IPS-11a (cell line): ENCODE measurements at regions not wholly inside any gene's neighbourhood (a gene's known extent, or its start where the extent isn't known, plus 50 kb on each side); places are given as distances from the start of the nearest gene placed in this dataset.
"Not testable (repeated sequence)": the region's sequence is repeated elsewhere in the genome, so short reads cannot be mapped to it uniquely, and the experiment has no call there.

ENCODE experiments used
- H3K4me3 ChIP-seq: one replicate; pipeline ENCODE4 v1.5.1; 2013; ENCODE audit warnings: low read depth, low read length, control low read depth

GRCh38 chr4:33448948-33449347 lies 2728.8 kb downstream of the PCDH7 start:
- no peak overlapping the region for H3K4me3 ChIP-seq

DNA sequence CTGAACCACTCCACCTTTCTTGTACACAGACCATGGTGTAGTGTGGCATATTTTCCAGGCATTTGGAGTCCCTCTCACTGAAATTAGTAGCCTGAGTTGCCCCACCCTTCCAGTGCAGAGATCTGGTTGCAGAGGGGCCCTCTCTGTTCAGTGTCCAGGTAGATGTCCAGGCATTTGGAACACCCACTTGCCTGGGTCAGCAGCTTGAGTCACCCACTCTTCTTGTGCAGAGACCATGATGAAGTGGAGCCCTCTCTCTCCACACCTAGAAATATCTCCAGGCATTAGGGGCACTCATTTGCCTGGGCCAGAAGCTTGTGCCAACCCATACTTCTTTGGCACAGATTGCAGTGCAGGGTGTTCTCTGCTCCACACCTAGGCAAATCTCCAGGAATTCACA lies 2733.3 kb downstream of the PCDH7 start:
- H3K4me3 ChIP-seq: no peak overlapping the region

GRCh38 chr4:33453916-33454315 lies 2733.7 kb downstream of the PCDH7 start:
- no peak overlapping the region for H3K4me3 ChIP-seq

DNA sequence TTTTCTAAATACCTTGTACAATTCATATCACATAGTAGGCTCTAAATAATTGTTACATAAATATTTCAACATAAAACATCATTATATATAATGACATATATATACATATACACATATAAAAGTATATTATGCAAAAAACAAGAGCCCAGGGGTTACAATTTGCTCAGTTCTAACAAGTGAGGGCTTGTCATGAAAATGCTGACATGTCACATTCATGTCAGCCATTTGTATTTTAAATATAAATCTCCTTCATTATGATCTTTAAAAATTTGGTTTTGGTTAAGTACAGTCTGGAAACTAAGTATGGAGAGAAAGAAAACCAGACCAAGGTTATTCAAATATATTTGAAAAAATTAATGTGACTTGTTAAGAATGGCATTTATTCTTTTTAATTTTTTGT lies 2745.4 kb downstream of the PCDH7 start:
- H3K4me3 ChIP-seq: no peak overlapping the region

- H3K4me3 ChIP-seq: no peak overlapping the region
Observed at GRCh38 chr4:33467291-33467690, 2747.1 kb downstream of the PCDH7 start.

DNA sequence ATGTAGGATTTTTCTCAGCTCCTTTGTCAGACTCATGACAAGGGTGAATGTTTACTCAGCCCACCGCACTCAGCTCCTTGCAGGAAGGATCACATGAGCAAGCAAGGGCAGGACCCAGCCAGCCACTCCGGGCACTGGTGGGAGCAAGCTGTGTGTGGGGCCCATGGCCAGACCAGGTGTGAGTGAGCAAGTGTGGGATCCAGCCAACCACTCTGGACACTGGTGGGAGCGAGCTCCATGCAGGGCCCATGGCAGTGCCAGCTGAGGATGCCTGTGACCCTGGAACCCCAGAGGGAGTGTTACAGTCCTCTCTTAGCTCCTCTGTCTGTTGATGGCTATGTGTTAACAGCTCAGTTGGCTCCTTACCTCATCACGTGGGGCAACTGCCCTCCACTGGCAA lies 2750.6 kb downstream of the PCDH7 start:
- H3K4me3 ChIP-seq: no peak overlapping the region

DNA sequence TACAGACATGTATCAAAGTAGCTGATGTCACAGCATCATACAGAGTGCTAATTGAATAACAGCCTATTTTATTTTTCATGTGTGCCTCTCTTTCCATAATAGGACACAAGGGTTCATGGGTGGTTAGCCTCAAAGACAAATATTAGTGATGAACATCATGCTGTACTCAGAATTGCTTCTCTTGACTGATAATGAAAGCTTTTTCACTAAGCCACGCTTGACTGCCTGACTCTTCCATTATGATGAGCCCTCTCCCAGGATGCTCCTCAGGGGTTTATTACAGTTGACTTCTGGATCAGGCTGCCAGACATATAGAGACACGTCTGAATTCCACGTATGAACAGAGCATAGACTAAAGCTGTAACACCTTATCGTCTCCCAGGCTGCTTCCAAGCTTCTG lies 2757.5 kb downstream of the PCDH7 start:
- H3K4me3 ChIP-seq: no peak overlapping the region

DNA sequence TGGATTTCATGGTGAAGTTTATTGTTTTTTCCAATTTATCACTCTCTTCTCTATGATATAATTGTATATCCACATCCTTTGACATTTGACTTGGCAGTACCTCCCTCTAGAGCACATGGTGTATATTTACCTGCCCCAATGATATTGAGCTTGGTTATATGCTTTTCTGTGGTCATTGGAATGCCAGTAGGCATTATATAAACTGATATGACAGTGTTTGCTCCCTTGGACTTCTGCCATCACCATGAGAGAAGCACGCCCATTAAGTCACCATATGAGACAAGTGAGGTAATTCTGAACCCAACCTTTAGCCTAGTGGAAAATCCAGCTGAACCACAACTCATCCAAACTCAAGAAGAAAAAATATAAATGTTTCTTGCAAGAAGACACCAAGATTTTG lies 2761.5 kb downstream of the ARAP2 start:
- H3K4me3 ChIP-seq: no peak overlapping the region

DNA sequence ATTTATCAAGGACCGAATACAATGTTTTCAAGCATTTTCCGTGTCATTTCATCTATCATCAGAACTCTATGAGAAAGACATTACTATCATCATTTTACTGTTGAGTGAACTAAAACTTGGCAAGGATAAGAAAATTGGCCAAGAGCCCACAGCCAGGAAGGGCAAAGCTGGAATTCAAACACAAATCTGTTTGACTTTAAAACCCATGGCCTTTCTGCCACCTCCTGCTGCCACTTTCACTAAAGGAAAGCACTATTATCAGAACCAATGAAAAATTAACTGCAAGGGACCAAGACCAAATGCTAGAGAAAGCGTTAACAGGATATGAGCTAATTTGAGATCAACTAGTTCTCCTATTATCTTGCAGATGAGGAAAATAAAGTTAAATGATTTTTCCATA lies 2759.2 kb downstream of the ARAP2 start:
- H3K4me3 ChIP-seq: no peak overlapping the region

DNA sequence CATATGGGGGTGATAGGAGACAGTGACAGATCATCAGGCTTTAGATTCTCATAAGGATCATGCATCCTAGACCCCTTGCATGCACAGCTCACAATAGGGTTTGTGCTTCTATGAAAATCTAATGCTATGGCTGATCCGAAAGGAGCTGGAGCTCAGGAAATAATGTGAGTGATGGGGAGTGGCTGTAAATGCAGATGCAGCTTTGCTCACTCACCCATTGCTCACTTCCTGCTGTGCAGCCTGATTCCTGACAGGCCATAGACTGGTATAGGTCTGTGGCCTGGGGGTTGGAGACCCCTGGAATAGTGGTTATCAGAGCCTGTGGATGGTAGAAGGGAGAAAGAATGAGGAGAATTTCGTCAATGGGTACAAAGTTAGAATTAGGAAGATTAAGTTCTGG lies 2751.1 kb downstream of the ARAP2 start:
- no peak overlapping the region for H3K4me3 ChIP-seq

DNA sequence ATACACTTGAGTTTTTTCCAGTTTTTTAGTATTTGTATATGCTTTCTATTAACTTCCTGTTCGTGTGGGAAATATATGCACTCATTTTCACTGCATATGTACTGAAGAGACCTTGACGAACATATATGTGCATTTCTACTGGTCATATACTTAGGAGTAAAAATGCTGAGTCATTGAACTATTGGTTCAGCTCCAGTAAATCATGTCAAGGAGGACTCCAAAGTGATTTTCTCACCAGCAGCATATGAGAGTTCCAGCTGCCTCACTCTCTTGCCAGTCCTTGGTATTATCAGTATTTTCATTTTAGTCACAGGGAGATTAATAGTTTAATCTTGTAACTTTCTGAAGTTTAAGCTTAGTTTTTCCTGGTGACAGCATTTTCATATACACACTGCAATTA lies 2750.2 kb downstream of the ARAP2 start:
- no peak overlapping the region for H3K4me3 ChIP-seq

DNA sequence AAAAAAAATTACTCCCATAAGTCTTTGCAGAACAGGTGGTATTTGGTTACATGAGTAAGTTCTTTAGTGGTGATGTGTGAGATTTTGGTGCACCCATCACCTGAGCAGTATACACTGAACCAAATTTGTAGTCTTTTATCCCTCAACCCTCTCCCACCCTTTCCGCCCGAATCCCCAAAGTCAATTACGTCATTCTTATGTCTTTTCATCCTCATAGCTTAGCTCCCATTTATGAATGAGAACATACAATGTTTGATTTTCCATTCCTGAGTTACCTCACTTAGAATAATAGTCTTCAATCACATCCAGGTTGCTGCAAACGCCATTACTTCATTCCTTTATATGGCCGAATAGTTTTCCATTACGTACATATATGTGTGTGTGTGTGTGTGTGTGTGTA lies 2742.7 kb downstream of the ARAP2 start:
- not testable (repeated sequence) for H3K4me3 ChIP-seq

- no peak overlapping the region for H3K4me3 ChIP-seq
Observed at GRCh38 chr4:33512397-33512796, 2731.9 kb downstream of the ARAP2 start.

- no peak overlapping the region for H3K4me3 ChIP-seq
Observed at GRCh38 chr4:33518856-33519255, 2725.5 kb downstream of the ARAP2 start.

- H3K4me3 ChIP-seq: no peak overlapping the region
Observed at GRCh38 chr4:33532821-33533220, 2711.5 kb downstream of the ARAP2 start.

DNA sequence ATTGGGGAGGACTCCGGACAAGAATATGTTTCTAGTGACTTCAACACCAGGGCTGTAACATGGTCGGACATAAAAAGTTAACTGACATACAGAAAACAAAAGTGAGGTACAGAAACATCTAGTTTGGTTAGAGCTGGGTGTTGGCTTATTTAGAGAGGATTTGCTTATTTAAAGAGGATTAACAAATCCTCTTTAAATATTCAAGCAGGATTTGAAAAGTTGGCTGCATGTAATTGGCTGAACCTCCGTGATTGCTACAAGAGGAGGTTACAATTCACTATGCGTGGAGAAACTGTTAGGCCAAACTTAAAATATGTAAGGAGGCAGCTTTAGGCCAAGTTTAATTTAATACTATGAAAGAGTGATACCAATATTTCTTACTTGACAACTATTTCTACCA lies 2707.4 kb downstream of the ARAP2 start:
- no peak overlapping the region for H3K4me3 ChIP-seq

GRCh38 chr4:33537527-33537926 lies 2706.8 kb downstream of the ARAP2 start:
- no peak overlapping the region for H3K4me3 ChIP-seq

- no peak overlapping the region for H3K4me3 ChIP-seq
Observed at GRCh38 chr4:33543941-33544450, 2700.3 kb downstream of the ARAP2 start.

DNA sequence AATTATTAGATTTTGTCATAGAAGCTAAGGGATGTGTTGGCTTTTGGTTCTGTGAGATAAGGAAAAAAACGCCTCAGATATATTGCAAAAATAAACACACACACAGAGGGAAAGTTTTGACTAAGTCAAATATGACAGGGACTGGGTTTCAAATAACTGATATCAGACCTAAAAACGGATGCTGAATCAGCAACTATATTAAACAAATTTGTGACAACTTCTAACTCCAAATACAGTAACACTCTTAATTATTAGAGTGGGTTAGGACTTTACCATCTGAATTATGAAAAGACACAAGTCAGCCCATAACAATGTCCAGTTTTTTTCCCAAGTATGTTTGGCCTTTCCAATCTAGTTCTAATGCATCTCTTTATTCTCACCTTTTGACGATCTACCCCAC lies 2693.1 kb downstream of the ARAP2 start:
- no peak overlapping the region for H3K4me3 ChIP-seq

GRCh38 chr4:33561259-33561658 lies 2683.1 kb downstream of the ARAP2 start:
- no peak overlapping the region for H3K4me3 ChIP-seq

- H3K4me3 ChIP-seq: no peak overlapping the region
Observed at GRCh38 chr4:33566649-33567048, 2677.7 kb downstream of the ARAP2 start.

DNA sequence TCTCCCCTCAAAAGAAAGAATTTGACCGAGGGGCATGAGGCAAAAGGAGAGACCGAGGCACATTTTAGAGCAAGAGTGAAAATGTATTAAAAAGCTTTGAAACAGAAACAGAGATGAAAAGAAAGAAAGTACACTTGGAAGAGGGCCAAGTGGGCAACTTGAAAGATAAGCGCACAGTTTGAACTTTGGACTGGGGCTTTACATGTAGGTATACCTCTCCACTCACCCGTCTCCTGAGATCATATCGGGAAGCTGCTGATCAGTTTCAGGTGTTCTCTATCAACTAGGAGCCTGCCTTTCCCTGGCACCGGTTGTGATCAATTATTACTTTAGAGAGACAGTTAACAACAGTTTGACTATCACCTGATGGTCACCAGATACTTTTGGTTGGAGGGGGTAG lies 2666.5 kb downstream of the ARAP2 start:
- H3K4me3 ChIP-seq: no peak overlapping the region

GRCh38 chr4:33579951-33580350 lies 2664.4 kb downstream of the ARAP2 start:
- H3K4me3 ChIP-seq: no peak overlapping the region

DNA sequence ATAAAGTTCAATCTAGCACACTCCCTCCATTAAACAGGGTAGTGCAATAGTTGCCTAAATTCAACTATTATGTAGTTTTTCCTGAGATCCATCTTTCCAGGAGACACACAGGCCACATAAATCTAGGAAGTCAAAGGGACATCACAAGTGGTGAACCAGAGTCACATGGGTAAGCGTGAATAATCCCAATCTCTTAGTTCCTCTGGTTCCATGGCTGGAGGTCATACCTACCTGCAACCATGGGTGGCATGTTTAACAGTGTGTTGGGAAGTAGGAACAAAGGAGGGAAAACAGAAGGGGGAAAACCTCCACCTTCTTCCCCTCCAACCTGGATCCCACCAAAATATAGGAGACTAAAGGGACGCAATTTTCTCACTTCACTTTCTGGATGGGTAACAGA lies 2651.6 kb downstream of the ARAP2 start:
- H3K4me3 ChIP-seq: no peak overlapping the region
